SH-SY5Y (cell line): ENCODE measurements at regions not wholly inside any gene's neighbourhood (a gene's known extent, or its start where the extent isn't known, plus 50 kb on each side); places are given as distances from the start of the nearest gene placed in this dataset.

Source experiments
- GATA2 ChIP-seq: IDR thresholded peaks from 2 replicates; pipeline ENCODE4 v1.6.1; 2011; ENCODE audit warnings: mild to moderate bottlenecking, low read depth, low read length
- GATA3 ChIP-seq: IDR thresholded peaks from 2 replicates; pipeline ENCODE4 v1.6.1; 2011; ENCODE audit warnings: low read depth, mild to moderate bottlenecking, low read length, moderate library complexity

GRCh38 chr6:139970591-139970991 is 596.1 kb upstream of the CITED2 start:
- TF ChIP-seq GATA2 (no peak), GATA3 (no peak)
